SK-N-SH (cell line): ENCODE measurements at regions not wholly inside any gene's neighbourhood (a gene's known extent, or its start where the extent isn't known, plus 50 kb on each side); places are given as distances from the start of the nearest gene placed in this dataset.

Source experiments
- CTCF ChIA-PET: fragments of 300-600, 350-600 bp; formaldehyde crosslinking; extraction: SDS; loops from one replicate; lab custom pipeline; 2021; lab: Yijun Ruan, JAX
- POLR2A ChIA-PET: fragments of 350-600 bp; sonication (Branson Sonifier 250); formaldehyde crosslinking; extraction: SDS; loops from one replicate; lab custom pipeline; 2020; ENCODE audit warnings: antibody characterized with exemption, inconsistent platforms; lab: Yijun Ruan, JAX
- DNase-seq: peaks from one replicate; pipeline ENCODE4 v3.0.0; 2012
- H2AFZ ChIP-seq: fragments of 200-600 bp; sonication (generic); 2 replicates; pipeline ENCODE4 v1.8.1; 2016; ENCODE audit warnings: antibody characterized with exemption, mild to moderate bottlenecking, low read depth
- H3F3A ChIP-seq: fragments of 200-600 bp; sonication (generic); replicated peaks from 2 replicates; pipeline ENCODE3; 2016; ENCODE audit warnings: antibody characterized with exemption, mild to moderate bottlenecking; ENCODE audit not compliant: insufficient read depth
- H3K27ac ChIP-seq, 2 experiments: fragments of 200-500 bp in 1 of 2; fragments of 200-600 bp in 1 of 2; sonication (Bioruptor generic) in 1 of 2; sonication (generic), shearing (Covaris generic) in 1 of 2; 2 replicates each; pipeline versions ENCODE4 v1.5.1 to v1.6.1; 2014 to 2016; ENCODE audit warnings: low read depth in 2 of 2, inconsistent platforms in 1 of 2, low read length in 1 of 2, mild to moderate bottlenecking in 1 of 2, mixed read lengths in 1 of 2
- H3K27me3 ChIP-seq: fragments of 200-600 bp; sonication (generic), shearing (Covaris generic); 2 replicates; pipeline ENCODE4 v1.6.1; 2016; ENCODE audit warnings: mixed run types; ENCODE audit not compliant: insufficient read depth
- H3K36me3 ChIP-seq, 2 experiments: fragments of 200-500 bp in 1 of 2; fragments of 200-600 bp in 1 of 2; sonication (Bioruptor generic) in 1 of 2; sonication (generic) in 1 of 2; replicated peaks in 1 of 2; 2 replicates each; pipeline versions ENCODE3 to v1.5.1; 2014 to 2016; ENCODE audit warnings: low read length in 1 of 2, mild to moderate bottlenecking in 1 of 2; ENCODE audit not compliant: insufficient read depth in 2 of 2, control insufficient read depth in 1 of 2
- H3K4me1 ChIP-seq, 2 experiments: fragments of 200-500 bp in 1 of 2; fragments of 200-600 bp in 1 of 2; sonication (Bioruptor generic) in 1 of 2; sonication (generic), shearing (Covaris generic) in 1 of 2; 2 replicates each; pipeline versions ENCODE4 v1.5.1 to v1.6.1; 2014 to 2016; ENCODE audit warnings: low read depth in 1 of 2, low read length in 1 of 2, mixed run types in 1 of 2; ENCODE audit not compliant: insufficient read depth in 2 of 2, control insufficient read depth in 1 of 2
- H3K4me2 ChIP-seq: fragments of 200-600 bp; sonication (generic), shearing (Covaris generic); 2 replicates; pipeline ENCODE4 v1.6.1; 2017; ENCODE audit warnings: mixed run types
- H3K4me3 ChIP-seq, 2 experiments: fragments of 200-500 bp in 1 of 2; fragments of 200-600 bp in 1 of 2; sonication (Bioruptor generic) in 1 of 2; sonication (generic), shearing (Covaris generic) in 1 of 2; 2 replicates each; pipeline versions ENCODE4 v1.5.1 to v1.8.1; 2014 to 2016; ENCODE audit warnings: low read depth in 2 of 2, inconsistent platforms in 1 of 2, low read length in 1 of 2, mild to moderate bottlenecking in 1 of 2, mixed read lengths in 1 of 2, moderate library complexity in 1 of 2
- H3K79me2 ChIP-seq: fragments of 200-600 bp; sonication (generic); 2 replicates; pipeline ENCODE4 v1.8.1; 2017; ENCODE audit warnings: mild to moderate bottlenecking; ENCODE audit not compliant: insufficient read depth
- H3K9ac ChIP-seq: fragments of 200-600 bp; sonication (generic); 2 replicates; pipeline ENCODE4 v1.6.1; 2017; ENCODE audit warnings: mixed run types
- H3K9me2 ChIP-seq: fragments of 200-600 bp; sonication (generic); 2 replicates; pipeline ENCODE4 v1.6.1; 2017; ENCODE audit warnings: mixed run types
- H3K9me3 ChIP-seq: fragments of 200-600 bp; sonication (generic); 2 replicates; pipeline ENCODE4 v1.6.1; 2017; ENCODE audit warnings: mixed run types, mild to moderate bottlenecking, moderate library complexity
- H4K20me1 ChIP-seq: fragments of 200-600 bp; sonication (generic); 2 replicates; pipeline ENCODE4 v1.6.1; 2017; ENCODE audit warnings: mild to moderate bottlenecking, mixed run types; ENCODE audit not compliant: insufficient read depth
- CTCF ChIP-seq: fragments of 200-600 bp; sonication (generic); IDR thresholded peaks from 2 replicates; pipeline ENCODE4 v1.6.1; 2017; ENCODE audit warnings: antibody characterized with exemption, mild to moderate bottlenecking, moderate library complexity
- FOXJ3 ChIP-seq: sonication (generic); formaldehyde crosslinking; IDR thresholded peaks from 2 replicates; pipeline ENCODE4 v1.5.1; 2020; ENCODE audit warnings: mild to moderate bottlenecking, missing genetic modification reagents
- GABPA ChIP-seq: IDR thresholded peaks from 2 replicates; pipeline ENCODE4 v1.4.0; 2012; ENCODE audit warnings: low read depth, mild to moderate bottlenecking
- MAX ChIP-seq: IDR thresholded peaks from 2 replicates; pipeline ENCODE4 v1.4.0; 2012; ENCODE audit warnings: low read depth
- MEF2A ChIP-seq: IDR thresholded peaks from 2 replicates; pipeline ENCODE4 v1.4.0; 2012; ENCODE audit warnings: low read depth, borderline replicate concordance
- MXI1 ChIP-seq: IDR thresholded peaks from 2 replicates; pipeline ENCODE4 v1.6.1; 2012; ENCODE audit warnings: mild to moderate bottlenecking, low read depth, low read length, improper control_type of control experiment
- RAD21 ChIP-seq: IDR thresholded peaks from 2 replicates; pipeline ENCODE4 v1.6.1; 2012; ENCODE audit warnings: mild to moderate bottlenecking, low read length
- RFX5 ChIP-seq: IDR thresholded peaks from 2 replicates; pipeline ENCODE4 v1.6.1; 2012; ENCODE audit warnings: mild to moderate bottlenecking, improper control_type of control experiment, low read length
- SIN3A ChIP-seq: IDR thresholded peaks from 2 replicates; pipeline ENCODE4 v1.6.1; 2012; ENCODE audit warnings: low read depth, mild to moderate bottlenecking, low read length, moderate library complexity, borderline replicate concordance
- SMC3 ChIP-seq: IDR thresholded peaks from 2 replicates; pipeline ENCODE4 v1.6.1; 2012; ENCODE audit warnings: low read depth, low read length, improper control_type of control experiment
- TAF1 ChIP-seq: IDR thresholded peaks from 2 replicates; pipeline ENCODE4 v1.6.1; 2012; ENCODE audit warnings: low read depth, mild to moderate bottlenecking, low read length, moderate library complexity, borderline replicate concordance
- TCF12 ChIP-seq: IDR thresholded peaks from 2 replicates; pipeline ENCODE4 v1.4.0; 2012
- USF1 ChIP-seq: IDR thresholded peaks from 2 replicates; pipeline ENCODE4 v1.4.0; 2012; ENCODE audit warnings: low read depth, borderline replicate concordance
- YY1 ChIP-seq: IDR thresholded peaks from 2 replicates; pipeline ENCODE4 v1.4.0; 2012; ENCODE audit warnings: low read depth, mild to moderate bottlenecking
- ZBTB33 ChIP-seq: IDR thresholded peaks from 2 replicates; pipeline ENCODE4 v1.4.0; 2012; ENCODE audit warnings: low read depth, borderline replicate concordance
- WGBS: methylation state at CpG from one replicate; pipeline ENCODE4 v1.1.6; 2017; ENCODE audit warnings: low lambda C conversion rate; 5-methylcytosine and 5-hydroxymethylcytosine counted together
- TF ChIP-seq, protein P1 (sequence below): IDR thresholded peaks from 2 replicates; pipeline ENCODE4; 2012

GRCh38 chr20:53755733-53756531 lies 162.3 kb upstream of the ZNF217 start:
- Histone ChIP-seq H3K9ac (no peak overlapping the region), H3K4me3 (no peak overlapping the region), H3K4me1 (peaks cover 5 to 23% of the 10 kb centered on the region in 2 experiments; a peak in 3 of 4 replicates), H3K27ac (no peak overlapping the region), H3K9me3 (no peaks in the 10 kb centered on the region), H2AFZ (no peak overlapping the region), H3K36me3 (no peaks in the 10 kb centered on the region), H4K20me1 (no peaks in the 10 kb centered on the region), H3K27me3 (no peaks in the 10 kb centered on the region), H3K79me2 (no peaks in the 10 kb centered on the region), H3K4me2 (no peak overlapping the region), H3K9me2 (no peaks in the 10 kb centered on the region), H3F3A (peaks cover 15% of the 10 kb centered on the region)
- no peak for DNase-seq
- 88% methylated on average over 8 of the region's 8 CpGs for WGBS
- TF ChIP-seq YY1 (no peak), ZBTB33 (no peak), TCF12 (no peak), RFX5 (no peak), TAF1 (no peak), MXI1 (no peak), GABPA (no peak), RAD21 (no peak), MAX (no peak), FOXJ3 (CRISPR knock-in tag) (no peak), SIN3A (no peak), CTCF (no peak), MEF2A (no peak), SMC3 (no peak), USF1 (no peak)
- TF ChIP-seq, protein P1, sequence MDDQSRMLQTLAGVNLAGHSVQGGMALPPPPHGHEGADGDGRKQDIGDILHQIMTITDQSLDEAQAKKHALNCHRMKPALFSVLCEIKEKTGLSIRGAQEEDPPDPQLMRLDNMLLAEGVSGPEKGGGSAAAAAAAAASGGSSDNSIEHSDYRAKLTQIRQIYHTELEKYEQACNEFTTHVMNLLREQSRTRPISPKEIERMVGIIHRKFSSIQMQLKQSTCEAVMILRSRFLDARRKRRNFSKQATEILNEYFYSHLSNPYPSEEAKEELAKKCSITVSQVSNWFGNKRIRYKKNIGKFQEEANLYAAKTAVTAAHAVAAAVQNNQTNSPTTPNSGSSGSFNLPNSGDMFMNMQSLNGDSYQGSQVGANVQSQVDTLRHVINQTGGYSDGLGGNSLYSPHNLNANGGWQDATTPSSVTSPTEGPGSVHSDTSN = no peak
- ChIA-PET POLR2A (no interaction called here), CTCF (interaction anchor here (0.5 to 1.9 kb wide), 3 partner anchors 44 to 160 kb away, joined by 3 to 6 read pairs (median 3); no protein-coding TSS in a partner anchor)
